H1 (cell line): ENCODE measurements at regions not wholly inside any gene's neighbourhood (a gene's known extent, or its start where the extent isn't known, plus 50 kb on each side); places are given as distances from the start of the nearest gene placed in this dataset.

Source experiments
- ATF2 ChIP-seq: IDR thresholded peaks from 2 replicates; pipeline ENCODE4 v1.6.1; 2012; ENCODE audit warnings: low read length, inconsistent platforms
- CTCF ChIP-seq, 3 experiments: IDR thresholded peaks; 1 replicate in 2 of 3; 2 replicates in 1 of 3; pipeline versions ENCODE4 v1.5.1 to v1.6.1; 2011; ENCODE audit warnings: low read length in 3 of 3, mild to moderate bottlenecking in 3 of 3, inconsistent platforms in 2 of 3, low read depth in 1 of 3, moderate library complexity in 1 of 3; ENCODE audit not compliant: insufficient read depth in 1 of 3; ENCODE audit errors: control extremely low read depth in 1 of 3
- EP300 ChIP-seq, 2 experiments: IDR thresholded peaks; 1 replicate in 1 of 2; 2 replicates in 1 of 2; pipeline ENCODE4 v1.6.1; 2011 to 2012; ENCODE audit warnings: low read depth in 2 of 2, low read length in 2 of 2, mild to moderate bottlenecking in 2 of 2, borderline replicate concordance in 1 of 2, inconsistent platforms in 1 of 2, moderate library complexity in 1 of 2

- TF ChIP-seq ATF2 (no peak), EP300 (IDR thresholded peaks at IDR 0.05; ENCODE audit: borderline replicate concordance in 1 of 2, low read depth in 2 of 2, low read length in 2 of 2) (no peak), CTCF (IDR thresholded peaks at IDR 0.05; ENCODE audit: control extremely low read depth in 1 of 3, insufficient read depth in 1 of 3, low read depth in 1 of 3, low read length in 3 of 3) (no peak)
These were observed 106.6 kb downstream of the TRIM27 start (continued) for GRCh38 chr6:28816909-28817807.
